Adrenal gland (tissue), 5 donors: ENCODE measurements at regions not wholly inside any gene's neighbourhood (a gene's known extent, or its start where the extent isn't known, plus 50 kb on each side); places are given as distances from the start of the nearest gene placed in this dataset.

ENCODE experiments used
- POLR2A ChIP-seq, 2 donors: fragments of 450-650 bp; IDR thresholded peaks; one replicate each; pipeline ENCODE4 v1.6.1; 2017; ENCODE audit warnings: antibody characterized with exemption in 2 of 2, mild to moderate bottlenecking in 2 of 2, moderate library complexity in 1 of 2
- TF ChIP-seq, protein P1 (sequence below), 6 experiments: fragments of 450-650 bp in 4 of 6; fragments of 200-600 bp in 2 of 6; sonication (generic) in 1 of 6; IDR thresholded peaks; 1 replicate in 5 of 6; 2 replicates in 1 of 6; pipeline versions ENCODE4 v1.5.1 to v1.8.0; 2016 to 2021; ENCODE audit warnings: antibody characterized with exemption in 6 of 6, mild to moderate bottlenecking in 2 of 6, moderate library complexity in 1 of 6
- donor health status: DM: no; HTN: no; CAD: no.

DNA sequence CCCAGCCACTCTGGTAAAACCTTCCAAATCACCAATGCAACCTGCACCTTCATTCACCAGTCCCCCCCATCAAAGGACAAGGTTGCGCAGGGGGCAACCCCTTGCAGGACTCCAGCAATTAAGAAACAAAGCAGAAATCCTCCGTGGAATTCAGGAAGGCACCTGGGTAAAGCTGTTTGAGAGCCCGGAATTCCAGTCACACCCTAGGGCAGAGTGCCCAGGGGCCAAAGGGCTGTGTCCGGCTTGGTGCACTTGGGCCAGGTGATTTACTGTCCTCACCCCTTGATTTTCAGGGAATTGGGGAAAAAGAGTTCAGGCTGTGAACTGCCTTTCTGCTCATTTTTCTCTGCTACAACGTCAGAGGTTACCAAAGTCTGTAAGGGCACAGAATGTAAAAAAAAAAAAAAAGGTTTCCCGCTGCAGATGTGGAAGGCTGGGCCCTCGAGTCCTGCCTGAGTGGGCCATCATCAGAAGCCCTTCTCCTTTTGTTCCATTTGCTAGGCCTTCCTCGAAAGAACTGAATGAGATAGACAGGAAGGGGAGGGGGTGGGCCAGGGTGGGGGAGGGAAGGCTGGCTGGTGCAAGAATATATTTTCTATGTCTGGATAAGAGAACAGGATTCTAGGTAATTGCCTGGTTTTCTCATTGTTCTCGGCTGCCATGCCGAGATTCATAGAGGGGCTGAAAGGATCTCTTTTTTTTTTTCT, 266.5 kb upstream of the PSMD7 start:
- TF ChIP-seq, protein P1, sequence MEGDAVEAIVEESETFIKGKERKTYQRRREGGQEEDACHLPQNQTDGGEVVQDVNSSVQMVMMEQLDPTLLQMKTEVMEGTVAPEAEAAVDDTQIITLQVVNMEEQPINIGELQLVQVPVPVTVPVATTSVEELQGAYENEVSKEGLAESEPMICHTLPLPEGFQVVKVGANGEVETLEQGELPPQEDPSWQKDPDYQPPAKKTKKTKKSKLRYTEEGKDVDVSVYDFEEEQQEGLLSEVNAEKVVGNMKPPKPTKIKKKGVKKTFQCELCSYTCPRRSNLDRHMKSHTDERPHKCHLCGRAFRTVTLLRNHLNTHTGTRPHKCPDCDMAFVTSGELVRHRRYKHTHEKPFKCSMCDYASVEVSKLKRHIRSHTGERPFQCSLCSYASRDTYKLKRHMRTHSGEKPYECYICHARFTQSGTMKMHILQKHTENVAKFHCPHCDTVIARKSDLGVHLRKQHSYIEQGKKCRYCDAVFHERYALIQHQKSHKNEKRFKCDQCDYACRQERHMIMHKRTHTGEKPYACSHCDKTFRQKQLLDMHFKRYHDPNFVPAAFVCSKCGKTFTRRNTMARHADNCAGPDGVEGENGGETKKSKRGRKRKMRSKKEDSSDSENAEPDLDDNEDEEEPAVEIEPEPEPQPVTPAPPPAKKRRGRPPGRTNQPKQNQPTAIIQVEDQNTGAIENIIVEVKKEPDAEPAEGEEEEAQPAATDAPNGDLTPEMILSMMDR (IDR thresholded peaks at IDR 0.05), result no peak
- no peak for TF ChIP-seq POLR2A (IDR thresholded peaks at IDR 0.05)
